K562 (cell line): ENCODE measurements at regions not wholly inside any gene's neighbourhood (a gene's known extent, or its start where the extent isn't known, plus 50 kb on each side); places are given as distances from the start of the nearest gene placed in this dataset.

Experiments used
- ASH1L ChIP-seq: fragments of 450-650 bp; IDR thresholded peaks from 2 replicates; pipeline ENCODE4 v1.6.1; 2018; ENCODE audit warnings: borderline replicate concordance, mild to moderate bottlenecking, low read depth; ENCODE audit not compliant: partially characterized antibody
- BRD9 ChIP-seq: fragments of 450-650 bp; IDR thresholded peaks from 2 replicates; pipeline ENCODE4 v1.6.1; 2018; ENCODE audit warnings: low read depth; ENCODE audit not compliant: partially characterized antibody
- CTCF ChIP-seq, 3 experiments: IDR thresholded peaks in 2 of 3; conservative IDR thresholded peaks in 1 of 3; 2 replicates each; pipeline ENCODE4 v1.5.1; 2011 to 2012; ENCODE audit warnings: low read length in 3 of 3, mild to moderate bottlenecking in 3 of 3, control low read depth in 2 of 3, improper control_type of control experiment in 1 of 3, inconsistent platforms in 1 of 3, low read depth in 1 of 3, mixed read lengths in 1 of 3, moderate library complexity in 1 of 3; ENCODE audit not compliant: insufficient read depth in 2 of 3
- DMBX1 ChIP-seq: fragments of 250-450 bp; sonication (Bioruptor Pico); IDR thresholded peaks from 2 replicates; pipeline ENCODE4 v1.8.0; 2022; ENCODE audit warnings: inconsistent platforms, mild to moderate bottlenecking, moderate library complexity, borderline replicate concordance
- ETS2 ChIP-seq: IDR thresholded peaks from 2 replicates; pipeline ENCODE4 v1.6.1; 2016; ENCODE audit warnings: borderline replicate concordance, missing genetic modification characterization, mild to moderate bottlenecking, moderate library complexity, missing compliant biosample characterization; ENCODE audit not compliant: poor library complexity, severe bottlenecking
- HDGF ChIP-seq: fragments of 450-650 bp; IDR thresholded peaks from 2 replicates; pipeline ENCODE4 v1.6.1; 2016
- NFYB ChIP-seq: IDR thresholded peaks from 2 replicates; pipeline ENCODE4 v1.6.1; 2011; ENCODE audit warnings: mild to moderate bottlenecking, moderate library complexity; ENCODE audit not compliant: insufficient read length; ENCODE audit errors: extremely low read depth
- NR0B1 ChIP-seq: fragments of 450-650 bp; IDR thresholded peaks from one replicate; pipeline ENCODE4 v1.6.1; 2018; ENCODE audit warnings: mild to moderate bottlenecking, moderate library complexity; ENCODE audit not compliant: partially characterized antibody
- NR2C1 ChIP-seq, 2 experiments: fragments of 450-650 bp; IDR thresholded peaks; 2 replicates each; pipeline ENCODE4 v1.6.1; 2017; ENCODE audit warnings: mild to moderate bottlenecking in 2 of 2, antibody characterized with exemption in 1 of 2, inconsistent platforms in 1 of 2, missing compliant biosample characterization in 1 of 2, missing genetic modification characterization in 1 of 2
- PTTG1 ChIP-seq: fragments of 450-650 bp; IDR thresholded peaks from 2 replicates; pipeline ENCODE4 v1.6.1; 2016; ENCODE audit warnings: low read depth, mild to moderate bottlenecking, missing genetic modification characterization, missing compliant biosample characterization
- RB1 ChIP-seq: fragments of 450-650 bp; IDR thresholded peaks from 2 replicates; pipeline ENCODE4 v1.6.1; 2017; ENCODE audit warnings: low read depth, mild to moderate bottlenecking
- RBBP5 ChIP-seq: fragments of 200-600 bp; sonication (generic); IDR thresholded peaks from 2 replicates; pipeline ENCODE4 v1.6.1; 2012; ENCODE audit warnings: borderline replicate concordance, mild to moderate bottlenecking, low read length, control low read depth, inconsistent platforms; ENCODE audit not compliant: insufficient read depth, poor library complexity, severe bottlenecking
- SETDB1 ChIP-seq: IDR thresholded peaks from one replicate; pipeline ENCODE4 v1.6.1; 2012; ENCODE audit warnings: low read length, control low read depth, inconsistent platforms
- SP1 ChIP-seq: sonication (generic); formaldehyde crosslinking; IDR thresholded peaks from 2 replicates; pipeline ENCODE4 v1.8.1; 2022; ENCODE audit warnings: mild to moderate bottlenecking, missing genetic modification reagents
- STAT6 ChIP-seq: sonication (generic); formaldehyde crosslinking; IDR thresholded peaks from 2 replicates; pipeline ENCODE4 v1.8.1; 2023; ENCODE audit warnings: mild to moderate bottlenecking, missing genetic modification reagents
- TARDBP ChIP-seq: fragments of 450-650 bp; IDR thresholded peaks from 2 replicates; pipeline ENCODE4 v1.6.1; 2016
- TEAD2 ChIP-seq: fragments of 450-650 bp; IDR thresholded peaks from 2 replicates; pipeline ENCODE4 v1.6.1; 2016; ENCODE audit warnings: missing genetic modification characterization, control low read depth, missing compliant biosample characterization
- ZBTB8A ChIP-seq: fragments of 450-650 bp; IDR thresholded peaks from 2 replicates; pipeline ENCODE4 v1.6.1; 2018; ENCODE audit warnings: mild to moderate bottlenecking, moderate library complexity; ENCODE audit not compliant: partially characterized antibody
- ZC3H11A ChIP-seq: IDR thresholded peaks from 2 replicates; pipeline ENCODE4 v1.6.1; 2012; ENCODE audit warnings: low read depth, low read length, improper control_type of control experiment
- ZNF263 ChIP-seq: sonication (generic); formaldehyde crosslinking; IDR thresholded peaks from 2 replicates; pipeline ENCODE4 v1.8.0; 2022; ENCODE audit warnings: mild to moderate bottlenecking, missing genetic modification reagents, borderline replicate concordance
- ZNF274 ChIP-seq: IDR thresholded peaks from 2 replicates; pipeline ENCODE4 v1.6.1; 2011; ENCODE audit warnings: low read depth, mild to moderate bottlenecking, low read length, moderate library complexity, borderline replicate concordance

- TF ChIP-seq STAT6 (CRISPR knock-in tag) (0 out of 2 replicates have a peak, but pooled peaks have one; percentile 27), CTCF (IDR thresholded peaks at IDR 0.05 in 2 of 3, conservative IDR thresholded peaks at IDR 0.05 in 1 of 3; ENCODE audit: insufficient read depth in 2 of 3, low read depth in 1 of 3, low read length in 3 of 3) (no peak), BRD9 (peak; percentile 70), NFYB (no peak), RB1 (no peak), ASH1L (no peak), ETS2 (tag) (no peak), SETDB1 (no peak), SP1 (peak; percentile 83; the same call in 1 of the 2 replicates), TEAD2 (no peak; the same call in 1 of the 2 replicates), ZNF274 (no peak), NR2C1 (IDR thresholded peaks at IDR 0.05) (peak; percentile 50; the same call in 1 of the 2 replicates), NR2C1 (tag; IDR thresholded peaks at IDR 0.05) (peak; percentile 80), PTTG1 (peak; percentile 54; the same call in 1 of the 2 replicates), DMBX1 (CRISPR knock-in tag) (peak; percentile 18; the same call in 1 of the 2 replicates), ZC3H11A (no peak), ZBTB8A (no peak), HDGF (no peak), RBBP5 (peak; percentile 39), ZNF263 (CRISPR knock-in tag) (peak; percentile 68; the same call in 1 of the 2 replicates), TARDBP (no peak; the same call in 1 of the 2 replicates), NR0B1 (no peak)
Observed at GRCh38 chr6:15062516-15063252, 183.2 kb upstream of the JARID2 start (continued).
